ENCODE measurements at regions not wholly inside any gene's neighbourhood (a gene's known extent, or its start where the extent isn't known, plus 50 kb on each side); places are given as distances from the start of the nearest gene placed in this dataset.

- no peak for TF ChIP-seq DNMT1 (CRISPR knock-in tag; IDR thresholded peaks at IDR 0.05)
- no peak for TF ChIP-seq FOXJ3 (CRISPR knock-in tag; IDR thresholded peaks at IDR 0.05; ENCODE audit: borderline replicate concordance)
- TF ChIP-seq ZBTB8A (CRISPR knock-in tag; IDR thresholded peaks at IDR 0.05; ENCODE audit: borderline replicate concordance, low read depth) = no peak
- no peak for TF ChIP-seq CTCF (CRISPR knock-in tag; IDR thresholded peaks at IDR 0.05)
- TF ChIP-seq LBX2 (CRISPR knock-in tag; IDR thresholded peaks at IDR 0.05; ENCODE audit: borderline replicate concordance) = no peak
- no peak for TF ChIP-seq EZH2 (conservative IDR thresholded peaks at IDR 0.05; ENCODE audit: low read depth, low read length)
- no peak for TF ChIP-seq ZNF552 (CRISPR knock-in tag; IDR thresholded peaks at IDR 0.05; ENCODE audit: borderline replicate concordance)
- TF ChIP-seq MAZ (IDR thresholded peaks at IDR 0.05; ENCODE audit: borderline replicate concordance, low read depth, low read length) = no peak
- TF ChIP-seq MAZ (CRISPR knock-in tag; IDR thresholded peaks at IDR 0.05; ENCODE audit: low read depth) = no peak
- no peak for TF ChIP-seq ZNF281 (CRISPR knock-in tag; IDR thresholded peaks at IDR 0.05; ENCODE audit: borderline replicate concordance)
- TF ChIP-seq POLR2A (IDR thresholded peaks at IDR 0.05; ENCODE audit: insufficient read depth in 1 of 2, low read depth in 2 of 2, low read length in 2 of 2) = no peak
- no peak for TF ChIP-seq ZNF33B (CRISPR knock-in tag; IDR thresholded peaks at IDR 0.05)
- no peak for TF ChIP-seq KDM1A (CRISPR knock-in tag; IDR thresholded peaks at IDR 0.05)
- no peak for TF ChIP-seq ATF3 (CRISPR knock-in tag; IDR thresholded peaks at IDR 0.05)
Measured at GRCh38 chr3:98977520-98977919, 76.0 kb upstream of the DCBLD2 start.

All from HepG2 (cell line).